SKM-1 (cell line): ENCODE measurements at regions not wholly inside any gene's neighbourhood (a gene's known extent, or its start where the extent isn't known, plus 50 kb on each side); places are given as distances from the start of the nearest gene placed in this dataset.
"Not testable (repeated sequence)": the region's sequence is repeated elsewhere in the genome, so short reads cannot be mapped to it uniquely, and the experiment has no call there.

ENCODE experiments used
- DNase-seq: peaks from one replicate; lab custom pipeline; 2025; ENCODE audit not compliant: unreplicated experiment; lab: John Stamatoyannopoulos, UW

DNA sequence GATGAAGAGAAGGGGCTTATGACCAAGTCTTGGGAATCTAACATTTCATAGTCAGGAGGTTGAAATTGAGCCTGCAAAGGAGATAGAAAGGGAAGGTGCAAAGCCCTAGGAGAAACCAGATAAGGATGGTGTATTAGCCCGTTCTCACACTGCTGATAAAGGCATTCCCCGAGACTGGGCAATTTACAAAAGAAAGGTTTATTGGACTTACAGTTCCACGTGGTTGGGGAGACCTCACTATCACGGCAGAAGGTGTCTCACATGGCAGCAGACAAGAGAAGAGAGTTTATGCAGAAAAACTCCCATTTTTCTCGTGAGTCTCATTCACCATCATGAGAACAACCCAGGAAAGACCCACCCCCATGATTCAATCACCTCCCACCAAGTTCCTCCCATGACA lies 129.5 kb upstream of the LNX1 start:
- no peak for DNase-seq

DNA sequence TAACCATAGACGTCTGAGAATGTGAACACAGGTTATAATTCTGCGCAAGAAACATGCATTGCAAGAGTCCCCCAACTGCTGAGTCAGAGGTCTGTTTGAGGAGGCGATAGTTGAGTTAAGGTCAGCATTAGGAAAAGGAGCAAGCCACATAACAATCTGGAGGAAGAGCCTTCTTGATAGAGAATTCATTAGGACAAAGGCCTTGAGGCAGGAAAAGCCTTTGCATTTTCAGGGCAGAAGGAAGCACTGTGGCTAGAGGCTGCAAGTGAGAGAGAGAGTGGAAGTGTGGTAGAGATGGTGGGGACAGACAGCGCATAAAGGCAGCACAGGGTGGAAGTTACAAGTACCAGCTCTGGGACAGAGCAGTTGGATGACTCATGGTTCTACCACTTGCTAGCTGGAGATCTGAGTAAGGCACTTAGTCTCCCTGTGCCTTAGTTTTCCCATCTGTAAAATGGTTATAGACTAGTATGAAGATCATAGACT lies 125.8 kb upstream of the LNX1 start:
- no peak for DNase-seq

DNA sequence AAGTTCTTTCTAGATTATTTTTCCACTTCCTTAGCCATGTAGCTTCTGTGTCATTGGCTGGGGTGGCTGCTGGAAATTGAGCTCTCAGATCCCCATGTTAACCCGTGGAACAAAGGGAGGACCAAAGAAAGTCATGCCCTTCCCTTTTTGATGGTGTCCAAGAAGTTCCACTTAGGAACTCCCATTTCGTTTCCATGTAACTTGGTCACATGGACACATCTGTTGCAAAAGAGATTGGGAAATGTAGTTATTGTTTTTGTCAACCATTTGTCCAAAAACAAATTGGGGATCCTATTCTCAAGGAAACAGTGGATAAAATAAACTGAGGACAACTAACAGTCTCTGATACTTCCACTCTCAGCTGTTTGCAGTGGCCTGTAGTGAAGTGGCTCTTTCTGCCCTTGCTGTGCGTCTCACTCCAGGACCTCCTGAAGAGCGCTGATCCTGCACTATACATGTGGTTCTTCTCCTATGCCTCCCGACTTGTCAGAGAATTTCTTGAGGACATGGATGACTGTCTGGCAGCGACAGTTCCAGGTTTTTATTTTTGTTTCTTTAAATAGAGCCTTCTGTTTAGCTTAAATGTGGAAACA lies 125.3 kb upstream of the LNX1 start:
- DNase-seq, result no peak

DNA sequence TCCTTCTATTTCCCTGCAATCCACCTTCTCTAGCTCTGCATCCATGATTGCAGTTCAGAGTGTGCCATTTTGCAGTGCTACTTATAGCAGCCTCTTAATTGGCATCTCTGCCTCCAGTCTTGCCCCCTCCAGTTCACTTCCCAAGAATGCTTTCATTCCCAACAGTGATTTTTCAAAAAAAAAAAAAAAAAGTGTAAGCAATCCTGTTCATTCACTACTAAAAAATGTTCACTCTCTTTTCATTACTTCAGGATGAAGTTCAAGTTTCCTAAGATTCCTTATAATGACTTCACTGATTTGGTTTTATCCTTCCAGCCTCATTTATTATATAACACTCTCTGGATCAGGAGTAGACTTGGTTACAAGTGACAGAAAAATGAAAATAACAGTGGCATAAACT lies 124.7 kb upstream of the LNX1 start:
- DNase-seq, result no peak

DNA sequence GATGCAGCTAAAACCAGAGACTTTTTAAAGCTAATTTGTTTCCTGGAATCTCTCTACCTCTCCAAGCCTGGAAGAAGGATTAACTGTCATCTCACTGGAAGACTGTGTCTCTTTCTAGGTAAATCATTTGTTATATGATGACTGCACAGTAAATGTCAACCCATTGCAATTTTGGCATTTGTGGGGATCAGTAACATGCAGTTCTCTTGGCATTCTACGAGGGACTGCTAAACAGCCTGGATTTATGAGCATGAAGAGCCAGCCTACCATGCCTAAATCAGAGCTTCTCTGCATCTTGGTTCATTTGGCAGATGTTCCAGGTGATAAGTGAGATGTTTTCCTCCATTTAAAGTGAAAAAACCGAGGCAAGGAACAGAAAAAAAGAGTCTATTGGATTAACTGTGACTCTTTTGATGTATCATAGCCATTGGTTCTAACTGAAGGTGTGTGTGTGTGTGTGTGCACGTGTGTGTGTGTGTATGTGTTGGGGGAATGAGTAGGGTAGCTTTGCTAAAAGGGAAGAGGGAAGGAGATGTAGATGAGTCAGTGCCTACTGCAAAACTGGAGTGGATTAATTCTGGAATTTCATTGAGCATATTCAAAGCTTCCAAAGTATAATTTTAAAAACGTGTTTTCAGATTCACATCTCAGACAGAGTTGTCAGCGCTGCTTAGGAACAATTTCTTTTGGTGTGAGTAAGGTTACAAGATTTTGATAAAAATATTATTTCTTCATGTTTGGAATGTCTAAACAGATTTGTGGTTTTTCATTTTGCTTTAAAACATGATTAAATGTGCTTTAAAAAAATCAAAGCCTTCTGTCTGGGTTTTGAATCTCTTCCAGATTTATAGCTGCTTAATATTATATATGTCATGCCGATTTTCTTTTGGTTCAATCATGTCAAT lies 123.2 kb upstream of the LNX1 start:
- no peak for DNase-seq

DNA sequence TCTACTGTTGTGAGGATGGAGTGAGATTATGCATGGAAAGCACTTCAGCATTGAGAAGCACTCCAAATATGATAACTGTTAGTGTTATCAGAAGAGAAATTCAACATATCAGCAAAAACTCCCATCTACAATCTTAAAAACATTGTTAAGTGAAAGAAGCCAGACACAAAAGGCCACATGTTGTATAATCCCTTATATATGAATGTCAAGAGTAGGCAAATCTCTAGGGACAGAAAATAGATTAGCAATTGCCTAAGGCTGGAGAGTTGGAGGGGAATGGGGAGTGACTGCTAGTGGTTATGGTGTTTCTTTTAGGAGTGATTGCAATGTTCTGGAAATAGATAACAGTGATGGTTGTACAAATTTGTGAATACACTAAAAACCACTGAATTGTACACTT lies 122.5 kb upstream of the LNX1 start:
- no peak for DNase-seq

DNA sequence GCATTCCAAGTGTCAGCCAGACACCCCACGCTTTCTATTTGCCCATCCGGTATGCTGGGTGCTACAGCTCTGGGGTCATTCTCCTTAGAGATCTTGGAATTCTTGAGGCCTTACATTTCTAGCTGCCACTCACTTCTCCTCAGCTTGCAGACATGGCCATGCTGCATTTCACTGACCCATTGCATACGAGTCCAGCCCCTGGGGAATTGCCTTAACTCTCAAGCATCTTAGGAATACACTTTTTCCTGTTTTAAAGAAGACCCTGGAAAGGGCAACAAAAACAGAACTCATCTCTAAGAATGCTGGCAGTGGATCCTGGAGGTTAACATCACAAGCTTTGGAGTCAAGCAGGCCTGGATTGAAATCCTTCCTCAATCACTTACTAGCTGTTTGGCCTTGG lies 122.0 kb upstream of the LNX1 start:
- no peak for DNase-seq

DNA sequence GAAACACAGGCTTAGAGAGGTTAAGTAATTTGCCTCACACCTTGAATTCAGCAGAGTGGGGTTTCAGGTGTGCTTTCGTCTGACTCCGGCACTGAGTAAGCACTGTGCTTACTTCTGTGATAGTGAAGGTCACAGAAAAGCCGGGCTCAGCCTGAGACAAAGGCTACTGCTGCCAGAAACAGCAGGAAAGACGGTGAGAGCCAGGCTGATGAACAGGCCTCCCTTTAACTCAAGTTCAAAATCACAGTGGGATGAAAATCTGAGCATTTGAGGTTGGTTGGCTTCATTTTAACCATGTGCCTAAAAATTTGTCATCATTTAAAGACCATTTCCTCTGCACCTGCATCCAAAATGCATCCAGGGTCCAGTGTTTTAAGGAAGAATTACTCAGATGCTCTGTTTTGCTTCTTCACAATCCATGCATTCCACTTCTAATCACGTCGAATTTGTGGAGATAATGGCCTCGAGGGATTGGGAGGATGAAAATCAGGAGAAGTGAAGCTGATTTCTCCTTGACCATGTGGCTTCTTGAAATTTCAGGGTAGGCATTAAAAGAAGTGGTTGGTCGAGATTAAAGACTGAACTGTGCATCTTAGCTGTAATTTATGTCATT lies 121.2 kb upstream of the LNX1 start:
- DNase-seq, result no peak

DNA sequence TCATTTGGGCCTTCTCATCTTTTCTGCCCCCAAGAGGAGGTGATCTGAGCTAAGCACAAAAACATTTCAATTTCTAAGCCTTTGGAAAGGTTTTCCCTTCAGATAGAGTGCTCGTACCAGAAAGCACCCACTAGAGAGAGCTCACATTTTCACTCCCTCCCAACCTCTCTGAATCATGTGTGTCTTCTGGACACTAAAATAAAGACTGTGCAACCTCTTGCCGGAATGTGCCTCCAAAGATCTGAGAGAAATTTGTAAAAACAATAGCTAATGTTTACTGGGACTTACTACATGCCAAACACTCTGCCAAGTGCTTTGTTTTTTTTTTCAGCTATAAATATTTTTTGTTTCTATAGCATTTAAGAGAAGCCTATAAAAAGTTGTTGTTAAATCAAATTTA lies 120.6 kb upstream of the LNX1 start:
- DNase-seq, result no peak

DNA sequence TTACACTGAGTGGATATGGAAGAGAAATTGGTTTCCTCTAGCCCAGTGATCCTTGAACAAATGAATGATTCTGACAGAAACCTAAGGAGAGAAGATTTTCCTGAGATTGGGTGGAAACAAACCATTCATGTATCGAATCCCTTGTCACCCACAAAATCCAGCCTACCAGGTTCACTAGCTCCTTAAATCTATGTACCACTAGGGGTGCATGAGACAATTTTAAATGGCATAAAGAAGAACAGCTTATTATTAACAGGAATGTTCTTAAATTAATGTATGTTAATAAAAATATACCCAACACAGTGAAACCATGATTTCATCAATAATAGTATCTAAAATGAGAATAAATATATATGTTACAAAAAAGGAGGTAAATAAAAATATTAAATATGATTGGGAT lies 118.4 kb upstream of the LNX1 start:
- DNase-seq, result no peak

DNA sequence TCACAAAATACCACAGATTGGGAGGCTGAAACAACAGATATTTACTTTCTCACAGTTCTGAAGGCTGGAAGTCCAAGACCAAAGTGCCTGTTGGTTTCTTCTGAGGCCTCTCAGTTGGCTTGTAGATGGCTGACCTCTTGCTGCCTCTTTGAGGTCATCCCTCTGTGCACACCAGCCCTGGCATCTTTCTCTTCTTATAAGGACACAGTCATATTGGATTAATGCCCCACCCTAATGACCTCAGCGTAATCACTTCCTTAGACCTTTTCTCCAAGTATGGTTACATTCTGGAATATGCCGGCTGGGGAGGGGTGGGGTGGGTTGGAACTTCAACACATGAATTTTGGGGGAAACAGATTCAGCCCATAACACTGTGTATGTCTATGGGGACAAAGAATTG lies 116.2 kb upstream of the LNX1 start:
- DNase-seq, result no peak

DNA sequence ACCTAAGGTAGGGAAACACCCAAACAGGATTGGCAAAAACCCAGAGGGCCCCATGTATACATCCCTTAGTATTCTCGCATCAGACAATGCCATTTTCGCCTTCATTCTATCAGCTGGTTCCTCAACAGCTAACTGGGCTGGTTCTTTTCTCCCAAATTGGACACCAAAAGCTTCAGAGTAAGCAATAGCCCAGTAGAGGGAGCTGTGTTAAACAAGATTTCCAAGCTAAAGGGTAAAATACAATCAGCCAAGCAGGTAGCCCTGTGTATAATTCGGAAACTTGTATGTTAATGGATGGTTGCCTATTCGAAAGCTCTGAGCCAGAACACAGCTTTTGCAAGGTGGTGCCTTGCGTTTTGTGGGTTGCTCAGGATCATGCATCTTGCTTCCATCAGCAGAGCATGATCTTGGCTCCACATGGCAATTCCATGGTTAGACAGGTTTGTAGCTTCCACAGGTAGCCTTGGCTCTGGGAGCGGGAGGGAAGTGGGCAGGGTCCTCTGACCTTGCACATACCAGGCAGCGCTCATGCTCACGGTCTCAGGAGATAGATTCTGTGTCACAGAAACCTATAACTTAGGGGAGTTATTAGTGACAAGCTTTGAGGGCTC lies 115.2 kb upstream of the LNX1 start:
- DNase-seq, result no peak

DNA sequence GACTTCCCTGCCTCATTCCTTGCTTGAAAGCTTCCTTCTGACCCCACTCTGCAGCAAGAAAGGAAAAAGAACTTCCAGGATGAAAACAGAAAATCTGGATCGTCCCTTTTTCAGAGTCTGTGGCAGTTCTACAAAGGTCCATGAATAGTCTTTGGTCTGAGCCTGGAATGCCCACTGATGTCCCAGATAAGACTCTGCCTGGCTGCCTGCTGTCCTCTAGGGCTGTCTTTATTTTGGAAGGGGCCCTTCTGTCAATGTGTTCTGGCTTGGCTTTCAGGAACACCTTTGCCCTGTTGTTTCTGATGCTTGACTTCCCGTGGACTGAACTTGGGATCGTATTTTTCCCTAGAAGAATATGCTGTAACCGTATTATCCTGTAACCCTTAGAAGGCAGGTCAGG lies 114.7 kb upstream of the LNX1 start:
- DNase-seq, result no peak

DNA sequence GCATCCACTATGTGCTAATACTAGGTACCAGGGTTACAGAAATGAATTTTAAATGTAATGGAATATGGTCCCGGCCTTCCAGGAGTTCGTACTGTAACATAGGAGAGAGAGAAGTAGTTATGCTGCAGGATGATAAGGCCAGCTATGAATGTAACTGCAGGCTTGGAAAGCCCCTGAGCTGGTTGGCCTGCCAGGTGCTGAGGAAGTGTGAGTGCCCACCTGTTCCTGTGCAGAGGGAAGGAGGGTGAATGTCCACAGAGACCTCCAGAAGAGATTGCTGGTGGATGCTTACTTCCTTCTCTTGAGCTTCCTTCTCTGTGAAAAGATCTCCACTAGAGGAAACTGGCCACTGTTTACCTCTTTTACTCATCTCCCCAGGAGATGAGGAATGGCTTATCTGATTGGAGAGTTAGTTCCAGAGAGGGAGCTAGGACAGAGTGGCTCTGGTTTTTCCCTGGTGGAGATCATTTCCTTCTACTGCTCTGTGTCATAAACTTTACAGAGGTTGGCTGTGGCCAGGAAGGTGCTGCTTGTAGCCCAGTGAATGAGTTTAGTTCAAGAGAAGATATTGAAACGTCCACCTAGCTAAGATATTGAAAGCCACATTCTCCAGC lies 114.0 kb upstream of the LNX1 start:
- no peak for DNase-seq

DNA sequence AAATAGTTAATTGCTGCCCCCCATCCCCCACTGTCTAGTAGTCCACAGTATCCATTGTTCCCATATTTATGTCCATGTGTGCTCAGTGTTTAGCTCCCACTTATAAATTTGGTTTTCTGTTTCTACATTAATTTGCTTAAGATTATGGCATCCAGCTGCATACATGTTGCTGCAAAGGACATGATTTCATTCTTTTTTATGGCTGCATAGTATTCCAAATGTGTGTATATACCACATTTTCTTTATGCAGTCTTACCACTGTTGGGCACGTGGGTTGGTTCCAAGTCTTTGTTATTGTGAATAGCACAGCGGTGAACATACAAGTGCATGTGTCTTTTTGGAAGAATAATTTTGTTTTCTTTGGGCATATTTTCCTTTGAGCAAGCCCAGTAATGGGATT lies 113.0 kb upstream of the LNX1 start:
- no peak for DNase-seq

DNA sequence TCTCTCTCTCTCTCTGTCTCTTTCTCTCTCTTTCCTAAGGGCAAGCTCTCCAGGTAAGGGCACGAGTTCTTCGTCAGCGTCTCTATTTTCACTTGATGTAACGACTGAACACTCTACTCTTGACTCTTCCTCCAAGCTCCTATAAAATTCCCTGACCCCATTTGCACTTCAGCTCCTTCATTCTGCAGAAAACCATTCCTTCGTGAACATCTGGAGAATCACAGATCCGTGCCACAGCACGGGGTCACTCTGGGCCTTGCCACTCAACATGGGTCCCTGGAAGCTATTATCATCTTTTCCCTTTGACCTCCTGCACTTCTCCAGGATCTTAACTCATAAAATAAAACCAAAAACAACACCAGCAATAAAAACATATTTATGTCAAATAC lies 112.0 kb upstream of the LNX1 start:
- DNase-seq, result no peak

DNA sequence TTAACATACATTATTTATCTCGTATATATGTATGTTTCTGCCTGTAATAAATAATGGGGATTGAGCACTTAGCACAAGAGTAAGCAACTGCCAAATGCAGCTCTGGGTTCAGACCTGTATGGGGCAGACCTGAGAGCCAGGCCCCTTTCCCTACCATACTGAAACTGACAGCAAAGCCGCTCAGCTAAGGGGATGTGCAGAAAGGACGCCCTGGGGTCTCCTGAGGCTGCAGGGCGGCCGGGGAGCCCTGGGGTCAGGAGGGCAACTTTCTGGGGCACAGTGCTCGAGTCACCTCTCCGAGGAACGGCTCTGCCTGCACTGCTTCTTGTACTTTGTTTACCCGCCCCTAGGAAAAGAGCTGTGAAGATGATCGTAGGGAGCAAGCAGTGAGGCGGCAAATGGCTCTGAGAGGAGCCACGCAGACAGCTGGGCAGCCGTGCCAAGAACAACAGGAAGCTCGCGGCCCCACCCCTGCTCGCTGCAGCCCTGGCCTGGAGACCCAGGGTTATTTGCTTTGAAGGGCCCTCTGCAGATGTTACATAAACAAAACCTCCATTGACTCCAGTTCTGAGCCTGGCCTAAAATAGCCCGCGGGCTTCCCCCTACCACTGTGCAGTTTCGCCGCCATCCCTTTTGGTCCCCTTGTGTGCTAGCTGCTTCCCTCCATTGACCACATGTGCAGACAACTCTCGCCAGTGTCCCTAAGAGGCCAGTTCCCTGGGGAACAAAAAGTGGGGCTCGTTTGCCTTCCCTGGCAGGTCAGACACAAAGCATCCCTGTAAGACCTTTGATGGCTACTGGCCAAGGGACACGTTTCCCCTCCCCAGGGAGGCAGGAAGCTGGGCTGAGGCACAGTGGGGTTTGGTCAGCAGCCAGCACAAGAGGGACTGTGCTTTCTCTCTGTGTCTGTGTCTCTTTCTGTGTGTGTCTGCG lies 111.3 kb upstream of the LNX1 start:
- DNase-seq, result no peak

DNA sequence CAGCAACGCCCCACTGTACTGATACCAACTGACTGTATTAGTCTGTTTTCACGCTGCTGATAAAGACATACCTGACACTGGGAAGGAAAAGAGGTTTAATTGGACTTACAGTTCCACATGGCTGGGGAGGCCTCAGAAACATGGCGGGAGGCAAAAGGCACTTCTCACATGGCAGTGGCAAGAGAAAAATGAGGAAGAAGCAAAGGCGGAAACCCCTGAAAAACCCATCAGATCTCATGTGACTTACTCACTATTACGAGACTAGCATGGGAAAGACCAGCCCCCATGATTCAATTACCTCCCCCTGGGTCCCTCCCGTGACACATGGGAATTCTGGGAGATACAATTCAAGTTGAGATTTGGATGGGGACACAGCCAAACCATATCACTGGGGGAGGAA lies 110.0 kb upstream of the LNX1 start:
- not testable (repeated sequence) for DNase-seq

DNA sequence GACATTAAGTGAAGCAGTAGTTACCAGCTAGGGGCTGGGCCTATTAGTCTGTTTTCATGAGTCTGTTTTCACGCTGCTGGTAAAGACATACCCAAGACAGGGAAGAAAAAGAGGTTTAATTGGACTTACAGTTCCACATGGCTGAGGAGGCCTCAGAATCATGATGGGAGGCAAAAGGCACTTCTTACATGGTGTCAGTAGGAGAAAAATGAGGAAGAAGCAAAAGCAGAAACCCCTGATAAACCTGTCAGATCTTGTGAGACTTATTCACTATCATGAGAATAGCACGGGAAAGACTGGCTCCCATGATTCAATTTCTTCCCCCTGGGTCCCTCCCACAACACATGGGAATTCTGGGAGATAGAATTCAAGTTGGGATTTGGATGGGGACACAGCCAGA lies 108.0 kb upstream of the LNX1 start:
- not testable (repeated sequence) for DNase-seq

DNA sequence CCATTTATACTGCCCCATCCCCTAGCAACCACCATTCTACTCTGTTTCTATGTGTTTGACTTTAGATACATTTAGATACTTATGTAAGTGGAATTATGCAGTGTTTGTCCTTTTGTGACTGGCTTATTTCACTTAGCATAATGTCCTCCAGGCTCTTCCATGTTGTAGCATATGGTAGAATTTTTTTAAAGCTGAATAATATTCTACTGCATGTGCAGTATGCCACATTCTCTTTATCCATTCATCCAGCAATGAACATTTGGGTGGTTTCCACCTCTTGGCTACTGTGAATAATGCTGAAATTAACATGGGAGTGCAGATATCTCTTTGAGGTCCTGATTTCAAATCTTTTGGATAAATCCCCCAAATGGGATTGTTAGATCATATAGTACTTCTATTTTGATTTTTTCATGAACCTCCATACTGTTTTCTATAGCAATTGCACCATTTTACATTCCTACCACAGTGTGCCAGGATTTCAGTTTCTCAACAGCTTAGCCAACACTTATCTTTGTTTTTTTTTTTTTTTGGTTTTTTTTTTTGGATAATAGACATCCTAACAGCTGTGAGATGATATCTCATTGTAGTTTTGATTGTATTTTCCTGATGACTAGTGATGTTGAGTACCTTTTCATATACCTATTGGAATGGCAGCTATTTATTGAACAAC lies 105.9 kb upstream of the LNX1 start:
- DNase-seq, result no peak
